Sigmoid colon (tissue), 4 donors: ENCODE measurements at regions not wholly inside any gene's neighbourhood (a gene's known extent, or its start where the extent isn't known, plus 50 kb on each side); places are given as distances from the start of the nearest gene placed in this dataset.

Experiments used
- CTCF ChIP-seq, 4 experiments: fragments of 450-650 bp in 3 of 4; fragments of 200-600 bp in 1 of 4; IDR thresholded peaks; one replicate each; pipeline ENCODE4 v1.5.1; 2016 to 2019; ENCODE audit warnings: antibody characterized with exemption in 4 of 4, mild to moderate bottlenecking in 3 of 4, moderate library complexity in 2 of 4
- EP300 ChIP-seq, 4 donors: sonication (generic); formaldehyde crosslinking; IDR thresholded peaks; one replicate each; pipeline ENCODE4 v1.6.1; 2017; ENCODE audit warnings: antibody characterized with exemption in 4 of 4
- POLR2A ChIP-seq, 2 donors: fragments of 450-650 bp; IDR thresholded peaks; one replicate each; pipeline ENCODE4 v1.6.1; 2016; ENCODE audit warnings: antibody characterized with exemption in 2 of 2, mild to moderate bottlenecking in 2 of 2, moderate library complexity in 2 of 2
- POLR2AphosphoS5 ChIP-seq, 4 donors: sonication (generic); formaldehyde crosslinking; IDR thresholded peaks; one replicate each; pipeline ENCODE4 v1.6.1; 2017; ENCODE audit warnings: antibody characterized with exemption in 4 of 4

GRCh38 chr7:93813514-93813913, 77.0 kb downstream of the TFPI2 start:
- no peak for TF ChIP-seq POLR2A (IDR thresholded peaks at IDR 0.05)
- no peak for TF ChIP-seq POLR2AphosphoS5 (IDR thresholded peaks at IDR 0.05)
- no peak for TF ChIP-seq CTCF (IDR thresholded peaks at IDR 0.05)
- no peak for TF ChIP-seq EP300 (IDR thresholded peaks at IDR 0.05)
